ENCODE measurements at regions not wholly inside any gene's neighbourhood (a gene's known extent, or its start where the extent isn't known, plus 50 kb on each side); places are given as distances from the start of the nearest gene placed in this dataset.

DNA sequence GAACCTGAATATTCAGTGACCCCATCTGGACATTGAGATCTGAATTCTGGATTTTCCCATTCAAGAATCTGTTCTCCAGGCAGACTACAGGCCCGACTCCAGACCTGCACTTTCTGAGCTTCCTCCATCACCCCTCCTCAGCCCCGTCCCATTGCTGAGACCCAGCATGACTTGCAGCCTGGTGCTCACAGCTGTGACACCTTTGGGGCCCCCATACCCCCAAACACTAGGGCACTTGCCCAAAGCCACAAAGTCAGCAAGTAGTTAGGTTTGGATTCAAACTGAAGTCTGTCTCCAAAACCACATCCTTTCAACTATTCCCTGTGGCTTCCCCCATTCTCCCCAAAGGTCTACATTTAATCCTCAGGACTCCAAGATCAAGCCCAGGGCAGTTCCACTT lies 128.2 kb upstream of the ZBED5 start:
- H3K27me3 ChIP-seq (ENCODE audit: insufficient read depth, low read depth) = no peaks in the 10 kb centered on the region
- no peaks in the 10 kb centered on the region for H3K36me3 ChIP-seq (ENCODE audit: low read depth)
- H3K4me3 ChIP-seq = no peak overlapping the region
- H3K79me2 ChIP-seq (ENCODE audit: low read depth) = no peaks in the 10 kb centered on the region
- intact Hi-C loops (cut with micrococcal nuclease; ENCODE audit: unreplicated experiment) = no loop called here
- no peak overlapping the region for H3K4me2 ChIP-seq
- no TSS peak for BruUV-seq (replicated peaks)
- H4K20me1 ChIP-seq (ENCODE audit: insufficient read depth) = no peaks in the 10 kb centered on the region
- no peaks in the 10 kb centered on the region for H3K9me3 ChIP-seq (ENCODE audit: insufficient read depth, low read depth)
- H2AFZ ChIP-seq = no peak overlapping the region
- H3K4me1 ChIP-seq (replicated peaks; ENCODE audit: insufficient read depth) = peaks cover 7% of the 10 kb centered on the region; the same call in 1 of the 2 replicates
- H3F3A ChIP-seq (ENCODE audit: insufficient read depth, low read depth) = no peaks in the 10 kb centered on the region
- H3K27ac ChIP-seq = no peak overlapping the region
- CTCF ChIA-PET = no interaction called here
- no peak for TF ChIP-seq EZH2 (IDR thresholded peaks at IDR 0.05; ENCODE audit: low read depth)
- TF ChIP-seq, protein P1, sequence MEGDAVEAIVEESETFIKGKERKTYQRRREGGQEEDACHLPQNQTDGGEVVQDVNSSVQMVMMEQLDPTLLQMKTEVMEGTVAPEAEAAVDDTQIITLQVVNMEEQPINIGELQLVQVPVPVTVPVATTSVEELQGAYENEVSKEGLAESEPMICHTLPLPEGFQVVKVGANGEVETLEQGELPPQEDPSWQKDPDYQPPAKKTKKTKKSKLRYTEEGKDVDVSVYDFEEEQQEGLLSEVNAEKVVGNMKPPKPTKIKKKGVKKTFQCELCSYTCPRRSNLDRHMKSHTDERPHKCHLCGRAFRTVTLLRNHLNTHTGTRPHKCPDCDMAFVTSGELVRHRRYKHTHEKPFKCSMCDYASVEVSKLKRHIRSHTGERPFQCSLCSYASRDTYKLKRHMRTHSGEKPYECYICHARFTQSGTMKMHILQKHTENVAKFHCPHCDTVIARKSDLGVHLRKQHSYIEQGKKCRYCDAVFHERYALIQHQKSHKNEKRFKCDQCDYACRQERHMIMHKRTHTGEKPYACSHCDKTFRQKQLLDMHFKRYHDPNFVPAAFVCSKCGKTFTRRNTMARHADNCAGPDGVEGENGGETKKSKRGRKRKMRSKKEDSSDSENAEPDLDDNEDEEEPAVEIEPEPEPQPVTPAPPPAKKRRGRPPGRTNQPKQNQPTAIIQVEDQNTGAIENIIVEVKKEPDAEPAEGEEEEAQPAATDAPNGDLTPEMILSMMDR (conservative IDR thresholded peaks at IDR 0.05) = no peak
- no peaks in the 10 kb centered on the region for H3K9me2 ChIP-seq (ENCODE audit: insufficient read depth)
- POLR2A ChIA-PET (ENCODE audit: unreplicated experiment) = no interaction called here
- no peak for DNase-seq

DNA sequence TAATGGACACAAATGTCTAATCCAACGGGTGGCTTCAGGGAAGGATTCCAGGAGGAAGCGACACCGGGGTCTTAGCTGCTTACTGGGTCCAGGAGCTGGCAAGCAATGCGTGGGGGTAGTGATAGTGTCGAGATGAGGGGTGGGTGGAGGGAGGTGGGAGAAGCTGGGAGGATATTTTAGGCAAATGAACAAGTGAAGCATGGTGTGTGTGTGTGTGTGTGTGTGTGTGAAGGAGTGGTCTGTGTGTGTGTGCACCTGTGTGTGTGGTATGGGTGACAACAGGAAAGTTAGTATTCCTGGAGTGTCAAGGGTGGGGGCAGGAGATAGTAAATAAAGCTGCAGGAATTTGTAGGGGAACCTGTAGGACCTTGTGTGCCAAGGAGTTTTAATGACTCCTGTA lies 126.9 kb upstream of the ZBED5 start:
- Histone ChIP-seq H3K4me3 (no peak overlapping the region), H3K9me3 (ENCODE audit: insufficient read depth, low read depth) (no peaks in the 10 kb centered on the region), H4K20me1 (ENCODE audit: insufficient read depth) (no peaks in the 10 kb centered on the region), H3F3A (ENCODE audit: insufficient read depth, low read depth) (no peaks in the 10 kb centered on the region), H3K4me1 (replicated peaks; ENCODE audit: insufficient read depth) (peaks cover 7% of the 10 kb centered on the region; the same call in 1 of the 2 replicates), H3K27ac (no peak overlapping the region), H2AFZ (no peak overlapping the region), H3K27me3 (ENCODE audit: insufficient read depth, low read depth) (no peaks in the 10 kb centered on the region), H3K36me3 (ENCODE audit: low read depth) (no peaks in the 10 kb centered on the region), H3K9me2 (ENCODE audit: insufficient read depth) (no peaks in the 10 kb centered on the region), H3K4me2 (no peak overlapping the region), H3K79me2 (ENCODE audit: low read depth) (no peaks in the 10 kb centered on the region)
- BruUV-seq (replicated peaks) = no TSS peak
- POLR2A ChIA-PET (ENCODE audit: unreplicated experiment) = no interaction called here
- no peak for TF ChIP-seq EZH2 (IDR thresholded peaks at IDR 0.05; ENCODE audit: low read depth)
- TF ChIP-seq, protein P1 (conservative IDR thresholded peaks at IDR 0.05) = no peak
- intact Hi-C loops (cut with micrococcal nuclease; ENCODE audit: unreplicated experiment) = no loop called here
- no peak for DNase-seq
- CTCF ChIA-PET = no interaction called here

DNA sequence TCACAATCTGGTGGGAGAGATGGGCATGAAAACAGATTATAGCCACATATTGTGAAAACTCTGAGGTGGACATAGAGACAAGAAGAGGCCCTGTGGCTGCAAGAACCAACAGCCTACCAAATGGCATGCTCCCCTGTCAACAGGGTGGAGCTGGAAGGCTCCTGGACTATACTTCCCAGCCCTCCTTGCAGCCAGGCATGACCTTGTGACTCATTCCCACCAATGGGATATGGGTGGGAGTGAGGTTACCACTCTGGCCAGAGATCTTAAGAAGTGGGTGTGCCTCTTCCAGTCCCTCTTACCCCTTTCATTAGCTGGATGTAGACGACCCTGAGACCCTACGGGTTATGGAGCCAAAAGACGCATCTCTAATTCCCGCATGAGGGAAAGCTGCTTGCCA lies 126.4 kb upstream of the ZBED5 start:
- no peak for TF ChIP-seq EZH2 (IDR thresholded peaks at IDR 0.05; ENCODE audit: low read depth)
- TF ChIP-seq, protein P1 (conservative IDR thresholded peaks at IDR 0.05) = no peak
- intact Hi-C loops (cut with micrococcal nuclease; ENCODE audit: unreplicated experiment) = no loop called here
- CTCF ChIA-PET = no interaction called here
- H3K9me3 ChIP-seq (ENCODE audit: insufficient read depth, low read depth) = no peaks in the 10 kb centered on the region
- peaks cover 7% of the 10 kb centered on the region; the same call in 1 of the 2 replicates for H3K4me1 ChIP-seq (replicated peaks; ENCODE audit: insufficient read depth)
- no peaks in the 10 kb centered on the region for H3K9me2 ChIP-seq (ENCODE audit: insufficient read depth)
- H3K4me3 ChIP-seq = no peak overlapping the region
- no peak overlapping the region for H3K27ac ChIP-seq
- H3K79me2 ChIP-seq (ENCODE audit: low read depth) = no peaks in the 10 kb centered on the region
- POLR2A ChIA-PET (ENCODE audit: unreplicated experiment) = no interaction called here
- no peak overlapping the region for H3K4me2 ChIP-seq
- H3F3A ChIP-seq (ENCODE audit: insufficient read depth, low read depth) = no peaks in the 10 kb centered on the region
- no peaks in the 10 kb centered on the region for H3K36me3 ChIP-seq (ENCODE audit: low read depth)
- no TSS peak for BruUV-seq (replicated peaks)
- no peaks in the 10 kb centered on the region for H3K27me3 ChIP-seq (ENCODE audit: insufficient read depth, low read depth)
- no peaks in the 10 kb centered on the region for H4K20me1 ChIP-seq (ENCODE audit: insufficient read depth)
- no peak for DNase-seq
- no peak overlapping the region for H2AFZ ChIP-seq
